Keratinocyte (primary cell): ENCODE measurements at regions not wholly inside any gene's neighbourhood (a gene's known extent, or its start where the extent isn't known, plus 50 kb on each side); places are given as distances from the start of the nearest gene placed in this dataset.

ENCODE experiments used
- DNase-seq: peaks from one replicate; pipeline ENCODE4 v3.0.0-alpha.2; 2011; ENCODE audit warnings: low read depth, missing footprints, low spot score
- FAIRE-seq: peaks from 2 replicates; lab custom pipeline; 2011; peaks lifted over from hg19 to GRCh38; lab: Jason Lieb, UNC
- H2AFZ ChIP-seq: 2 replicates; pipeline ENCODE4 v1.6.0; 2012; ENCODE audit warnings: low read length, control low read depth, inconsistent platforms; ENCODE audit not compliant: control insufficient read depth
- H3K27ac ChIP-seq: 2 replicates; pipeline ENCODE4 v1.5.1; 2011; ENCODE audit warnings: low read length; ENCODE audit not compliant: control insufficient read depth, insufficient read depth
- H3K27me3 ChIP-seq: 3 replicates; pipeline ENCODE4 v1.6.0; 2011; ENCODE audit warnings: low read length; ENCODE audit not compliant: control insufficient read depth, insufficient read depth; ENCODE audit errors: extremely low read depth
- H3K36me3 ChIP-seq, 2 experiments: 2 replicates in 1 of 2; 3 replicates in 1 of 2; pipeline ENCODE4 v1.5.1; 2011; ENCODE audit warnings: low read length in 2 of 2, mild to moderate bottlenecking in 1 of 2; ENCODE audit not compliant: control insufficient read depth in 2 of 2, insufficient read depth in 2 of 2; ENCODE audit errors: extremely low read depth in 1 of 2
- H3K4me1 ChIP-seq: 3 replicates; pipeline ENCODE4 v1.5.1; 2011; ENCODE audit warnings: low read length; ENCODE audit not compliant: control insufficient read depth, insufficient read depth; ENCODE audit errors: extremely low read depth
- H3K4me2 ChIP-seq: 3 replicates; pipeline ENCODE4 v1.6.0; 2011; ENCODE audit warnings: low read depth, low read length; ENCODE audit not compliant: control insufficient read depth, insufficient read depth; ENCODE audit errors: extremely low read depth
- H3K4me3 ChIP-seq, 3 experiments: fragments of 200-600 bp in 1 of 3; sonication (generic) in 1 of 3; 2 replicates in 2 of 3; 3 replicates in 1 of 3; pipeline ENCODE4 v1.5.1; 2011 to 2016; ENCODE audit warnings: low read length in 3 of 3, mild to moderate bottlenecking in 3 of 3, control low read depth in 2 of 3, inconsistent platforms in 1 of 3, low read depth in 1 of 3, mixed read lengths in 1 of 3, mixed run types in 1 of 3, moderate library complexity in 1 of 3; ENCODE audit not compliant: control insufficient read depth in 2 of 3, insufficient read depth in 2 of 3; ENCODE audit errors: extremely low read depth in 1 of 3
- H3K79me2 ChIP-seq: 2 replicates; pipeline ENCODE4 v1.6.0; 2012; ENCODE audit warnings: low read length; ENCODE audit not compliant: control insufficient read depth, insufficient read depth
- H3K9ac ChIP-seq: 3 replicates; pipeline ENCODE4 v1.6.0; 2011; ENCODE audit warnings: low read length; ENCODE audit not compliant: control insufficient read depth, insufficient read depth; ENCODE audit errors: extremely low read depth
- H3K9me1 ChIP-seq: 3 replicates; pipeline ENCODE4 v1.6.0; 2011; ENCODE audit warnings: low read length; ENCODE audit not compliant: control insufficient read depth, insufficient read depth; ENCODE audit errors: extremely low read depth
- H3K9me3 ChIP-seq: 2 replicates; pipeline ENCODE4 v1.5.1; 2012; ENCODE audit warnings: low read depth, low read length; ENCODE audit not compliant: control insufficient read depth
- H4K20me1 ChIP-seq: 3 replicates; pipeline ENCODE4 v1.6.0; 2011; ENCODE audit warnings: low read length; ENCODE audit not compliant: control insufficient read depth, insufficient read depth; ENCODE audit errors: extremely low read depth
- EZH2 ChIP-seq: IDR thresholded peaks from one replicate; pipeline ENCODE4 v1.6.1; 2012; ENCODE audit warnings: inconsistent platforms, mild to moderate bottlenecking, low read length, moderate library complexity
- dilution Hi-C: fragments of 300-500 bp; cut with MboI; formaldehyde crosslinking; loops from one replicate; pipeline ENCODE4 v1.7.0; 2020; ENCODE audit warnings: low sequenced_read_pairs; ENCODE audit not compliant: extremely low pct_ligation_motif_present
- TF ChIP-seq, protein P1 (sequence below), 3 experiments: IDR thresholded peaks in 1 of 3; conservative IDR thresholded peaks in 1 of 3; optimal IDR thresholded peaks in 1 of 3; 2 replicates in 2 of 3; 3 replicates in 1 of 3; pipeline versions ENCODE3 to v1.5.1; 2011; ENCODE audit warnings: low read length in 3 of 3, mild to moderate bottlenecking in 3 of 3, moderate library complexity in 2 of 3, control low read depth in 1 of 3, inconsistent platforms in 1 of 3; ENCODE audit not compliant: insufficient read depth in 2 of 3; ENCODE audit errors: extremely low read depth in 1 of 3

- H2AFZ ChIP-seq, result no peak overlapping the region
- H3K4me3 ChIP-seq, result no peak overlapping the region
Observed at GRCh38 chr5:112059579-112060135, 302.7 kb upstream of the NREP start.

GRCh38 chr5:112049738-112050137 lies 292.7 kb upstream of the NREP start:
- H2AFZ ChIP-seq, result no peak overlapping the region
- H3K4me1 ChIP-seq, result no peaks in the 10 kb centered on the region
- no peaks in the 10 kb centered on the region for H3K9me1 ChIP-seq
- FAIRE-seq, result no peak
- no peak overlapping the region for H3K9ac ChIP-seq
- no peak for DNase-seq
- no peaks in the 10 kb centered on the region for H3K27me3 ChIP-seq
- H4K20me1 ChIP-seq, result no peaks in the 10 kb centered on the region
- TF ChIP-seq, protein P1, sequence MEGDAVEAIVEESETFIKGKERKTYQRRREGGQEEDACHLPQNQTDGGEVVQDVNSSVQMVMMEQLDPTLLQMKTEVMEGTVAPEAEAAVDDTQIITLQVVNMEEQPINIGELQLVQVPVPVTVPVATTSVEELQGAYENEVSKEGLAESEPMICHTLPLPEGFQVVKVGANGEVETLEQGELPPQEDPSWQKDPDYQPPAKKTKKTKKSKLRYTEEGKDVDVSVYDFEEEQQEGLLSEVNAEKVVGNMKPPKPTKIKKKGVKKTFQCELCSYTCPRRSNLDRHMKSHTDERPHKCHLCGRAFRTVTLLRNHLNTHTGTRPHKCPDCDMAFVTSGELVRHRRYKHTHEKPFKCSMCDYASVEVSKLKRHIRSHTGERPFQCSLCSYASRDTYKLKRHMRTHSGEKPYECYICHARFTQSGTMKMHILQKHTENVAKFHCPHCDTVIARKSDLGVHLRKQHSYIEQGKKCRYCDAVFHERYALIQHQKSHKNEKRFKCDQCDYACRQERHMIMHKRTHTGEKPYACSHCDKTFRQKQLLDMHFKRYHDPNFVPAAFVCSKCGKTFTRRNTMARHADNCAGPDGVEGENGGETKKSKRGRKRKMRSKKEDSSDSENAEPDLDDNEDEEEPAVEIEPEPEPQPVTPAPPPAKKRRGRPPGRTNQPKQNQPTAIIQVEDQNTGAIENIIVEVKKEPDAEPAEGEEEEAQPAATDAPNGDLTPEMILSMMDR (optimal IDR thresholded peaks at IDR 0.05 in 1 of 3, IDR thresholded peaks at IDR 0.05 in 1 of 3, conservative IDR thresholded peaks at IDR 0.05 in 1 of 3; ENCODE audit: extremely low read depth in 1 of 3, insufficient read depth in 2 of 3, low read length in 3 of 3), result no peak
- no peak for TF ChIP-seq EZH2
- H3K79me2 ChIP-seq, result no peaks in the 10 kb centered on the region
- no peak overlapping the region for H3K4me3 ChIP-seq
- dilution Hi-C loops, result no loop called here
- H3K4me2 ChIP-seq, result no peak overlapping the region
- H3K36me3 ChIP-seq, result no peaks in the 10 kb centered on the region
- H3K9me3 ChIP-seq, result no peaks in the 10 kb centered on the region
- no peak overlapping the region for H3K27ac ChIP-seq

More at GRCh38 chr5:112059579-112060135, 302.7 kb upstream of the NREP start:
- H3K4me1 ChIP-seq, result no peaks in the 10 kb centered on the region
- no peak for TF ChIP-seq EZH2
- TF ChIP-seq, protein P1 (optimal IDR thresholded peaks at IDR 0.05 in 1 of 3, IDR thresholded peaks at IDR 0.05 in 1 of 3, conservative IDR thresholded peaks at IDR 0.05 in 1 of 3; ENCODE audit: extremely low read depth in 1 of 3, insufficient read depth in 2 of 3, low read length in 3 of 3), result no peak
- H4K20me1 ChIP-seq, result no peaks in the 10 kb centered on the region
- no peaks in the 10 kb centered on the region for H3K9me1 ChIP-seq
- H3K4me2 ChIP-seq, result no peak overlapping the region
- dilution Hi-C loops, result no loop called here
- no peak for DNase-seq
- no peaks in the 10 kb centered on the region for H3K36me3 ChIP-seq
- no peaks in the 10 kb centered on the region for H3K79me2 ChIP-seq
- no peak overlapping the region for H3K9ac ChIP-seq
- no peak for FAIRE-seq
- no peaks in the 10 kb centered on the region for H3K9me3 ChIP-seq
- no peaks in the 10 kb centered on the region for H3K27me3 ChIP-seq
- H3K27ac ChIP-seq, result no peak overlapping the region
